ENCODE measurements at regions not wholly inside any gene's neighbourhood (a gene's known extent, or its start where the extent isn't known, plus 50 kb on each side); places are given as distances from the start of the nearest gene placed in this dataset.
"Not testable (repeated sequence)": the region's sequence is repeated elsewhere in the genome, so short reads cannot be mapped to it uniquely, and the experiment has no call there.

- intact Hi-C loops (cut with DNase I): no loop called here
- 64 to 72% (median 67%) methylated on average over 8 of the region's 8 CpGs for WGBS, 4 donors
- TF ChIP-seq, protein P1, sequence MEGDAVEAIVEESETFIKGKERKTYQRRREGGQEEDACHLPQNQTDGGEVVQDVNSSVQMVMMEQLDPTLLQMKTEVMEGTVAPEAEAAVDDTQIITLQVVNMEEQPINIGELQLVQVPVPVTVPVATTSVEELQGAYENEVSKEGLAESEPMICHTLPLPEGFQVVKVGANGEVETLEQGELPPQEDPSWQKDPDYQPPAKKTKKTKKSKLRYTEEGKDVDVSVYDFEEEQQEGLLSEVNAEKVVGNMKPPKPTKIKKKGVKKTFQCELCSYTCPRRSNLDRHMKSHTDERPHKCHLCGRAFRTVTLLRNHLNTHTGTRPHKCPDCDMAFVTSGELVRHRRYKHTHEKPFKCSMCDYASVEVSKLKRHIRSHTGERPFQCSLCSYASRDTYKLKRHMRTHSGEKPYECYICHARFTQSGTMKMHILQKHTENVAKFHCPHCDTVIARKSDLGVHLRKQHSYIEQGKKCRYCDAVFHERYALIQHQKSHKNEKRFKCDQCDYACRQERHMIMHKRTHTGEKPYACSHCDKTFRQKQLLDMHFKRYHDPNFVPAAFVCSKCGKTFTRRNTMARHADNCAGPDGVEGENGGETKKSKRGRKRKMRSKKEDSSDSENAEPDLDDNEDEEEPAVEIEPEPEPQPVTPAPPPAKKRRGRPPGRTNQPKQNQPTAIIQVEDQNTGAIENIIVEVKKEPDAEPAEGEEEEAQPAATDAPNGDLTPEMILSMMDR (IDR thresholded peaks at IDR 0.05): no peak
- no peak for TF ChIP-seq POLR2A (IDR thresholded peaks at IDR 0.05)
- H3K4me3 ChIP-seq: no peak overlapping the region
- peaks cover 0 to 34% (median 11%) of the 10 kb centered on the region in 12 donors for H3K9me3 ChIP-seq
- DNase-seq: no peak
- peaks cover 0 to 5% (median 0%) of the 10 kb centered on the region in 12 donors for H3K4me1 ChIP-seq
- no peaks in the 10 kb centered on the region for H3K36me3 ChIP-seq
- no peak overlapping the region for H3K27ac ChIP-seq
- ATAC-seq: no peak
- peaks cover 0 to 9% (median 0%) of the 10 kb centered on the region in 9 donors for H3K27me3 ChIP-seq
Observed at GRCh38 chr22:47498969-47499495, 736.6 kb downstream of the TBC1D22A start.

DNA sequence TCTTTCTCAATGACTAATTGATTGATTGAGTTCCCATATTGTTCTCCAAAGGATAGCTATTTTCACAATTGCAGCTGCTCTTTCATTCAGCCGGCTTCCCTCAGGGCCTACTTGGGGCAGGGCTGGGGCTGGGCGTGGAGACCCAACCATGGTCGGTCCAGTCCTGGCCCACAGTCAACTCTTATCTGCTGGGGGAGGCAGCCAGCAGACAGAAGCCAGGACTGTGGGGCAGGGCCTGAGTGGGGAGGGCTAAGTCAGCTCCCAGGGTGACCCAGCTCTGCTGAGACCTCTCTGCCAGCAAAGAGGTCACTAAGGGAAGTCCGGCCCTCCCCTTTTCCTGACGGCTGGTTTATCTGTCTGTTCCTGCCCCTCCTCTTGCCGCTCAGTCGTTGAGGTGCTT is 735.2 kb downstream of the TBC1D22A start:
- Histone ChIP-seq H3K27me3 (peaks cover 0 to 9% (median 0%) of the 10 kb centered on the region in 9 donors), H3K4me1 (peaks cover 0 to 5% (median 0%) of the 10 kb centered on the region in 12 donors), H3K9me3 (peaks cover 0 to 41% (median 11%) of the 10 kb centered on the region in 12 donors), H3K36me3 (no peaks in the 10 kb centered on the region), H3K27ac (no peak overlapping the region), H3K4me3 (no peak overlapping the region)
- intact Hi-C loops (cut with DNase I): no loop called here
- peak in 2 of 4 donors; percentile 37 to 57 for ATAC-seq
- no peak for TF ChIP-seq POLR2A (IDR thresholded peaks at IDR 0.05)
- TF ChIP-seq, protein P1 (IDR thresholded peaks at IDR 0.05): no peak
- peak in 1 of 5 donors; percentile 9 for DNase-seq
- WGBS, 4 donors: 27 to 61% (median 43%) methylated on average over 7 of the region's 7 CpGs

DNA sequence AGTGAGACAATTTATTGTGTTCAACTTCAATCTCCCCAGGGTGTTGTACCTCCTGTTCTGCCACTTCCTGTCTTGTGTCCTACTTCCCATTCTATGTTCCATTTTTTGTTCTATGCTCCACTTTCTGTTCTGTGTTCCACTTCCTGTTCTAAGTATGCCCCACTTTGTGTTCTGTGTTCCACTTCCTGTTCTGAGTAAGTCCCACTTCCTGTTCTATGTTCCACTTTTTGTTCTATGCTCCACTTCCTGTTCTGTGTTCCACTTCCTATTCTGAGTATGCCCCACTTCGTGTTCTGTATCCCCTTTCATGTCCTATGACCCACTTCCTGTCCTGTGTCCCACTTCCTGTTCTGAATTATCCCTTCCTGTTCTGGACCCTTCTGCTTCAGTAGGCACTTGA is 732.7 kb downstream of the TBC1D22A start:
- ATAC-seq (no peak), DNase-seq (no peak)
- Histone ChIP-seq H3K4me1 (peaks cover 0 to 5% (median 0%) of the 10 kb centered on the region in 12 donors), H3K4me3 (no peak overlapping the region), H3K9me3 (peaks cover 0 to 28% (median 0%) of the 10 kb centered on the region in 12 donors), H3K27me3 (peaks cover 0 to 9% (median 0%) of the 10 kb centered on the region in 9 donors), H3K27ac (no peak overlapping the region), H3K36me3 (no peaks in the 10 kb centered on the region)
- WGBS, 4 donors: 15 to 26% (median 23%) methylated on average over 1 of the region's 1 CpG
- TF ChIP-seq, protein P1 (IDR thresholded peaks at IDR 0.05): no peak
- no peak for TF ChIP-seq POLR2A (IDR thresholded peaks at IDR 0.05)
- intact Hi-C loops (cut with DNase I): no loop called here

DNA sequence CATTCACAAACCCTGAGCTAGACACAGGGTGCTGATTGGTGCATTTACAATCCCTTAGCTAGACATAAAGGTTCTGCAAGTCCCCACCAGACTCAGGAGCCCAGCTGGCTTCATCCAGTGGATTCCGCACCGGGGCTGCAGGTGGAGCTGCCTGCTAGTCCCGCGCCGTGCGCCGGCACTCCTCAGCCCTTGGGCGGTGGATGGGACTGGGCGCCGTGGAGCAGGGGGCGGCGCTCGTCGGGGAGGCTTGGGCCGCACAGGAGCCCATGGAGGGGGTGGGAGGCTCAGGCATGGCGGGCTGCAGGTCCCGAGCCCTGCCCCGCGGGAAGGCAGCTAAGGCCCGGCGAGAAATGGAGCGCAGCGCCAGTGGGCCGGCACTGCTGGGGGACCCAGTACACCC is 725.7 kb downstream of the TBC1D22A start:
- H3K27ac ChIP-seq; intact Hi-C loops (cut with DNase I); H3K36me3 ChIP-seq; H3K9me3 ChIP-seq; H3K4me3 ChIP-seq; ATAC-seq; DNase-seq; H3K4me1 ChIP-seq: not testable (repeated sequence)
- peaks cover 0 to 21% (median 0%) of the 10 kb centered on the region in 9 donors for H3K27me3 ChIP-seq
- 88 to 95% (median 89%) methylated on average over 7 to 23 of the region's 24 CpGs; no CpG with 5 or more reads in 1 of the 4 donors for WGBS, 4 donors

Measured in heart left ventricle (tissue), 16 donors.